HG02938 (cell line): ENCODE measurements at regions not wholly inside any gene's neighbourhood (a gene's known extent, or its start where the extent isn't known, plus 50 kb on each side); places are given as distances from the start of the nearest gene placed in this dataset.
"Not testable (repeated sequence)": the region's sequence is repeated elsewhere in the genome, so short reads cannot be mapped to it uniquely, and the experiment has no call there.

ENCODE experiments used
- ATAC-seq: cut with Tn5 transposase; IDR thresholded peaks from one replicate; pipeline ENCODE4 v1.9.1; 2021; ENCODE audit warnings: mild to moderate bottlenecking, moderate library complexity; ENCODE audit not compliant: unreplicated experiment

- ATAC-seq = not testable (repeated sequence)
Observed at GRCh38 chr11:92465410-92465809, 240.8 kb downstream of the FAT3 start.

- no peak for ATAC-seq
Observed at GRCh38 chr11:92473736-92474135, 249.1 kb downstream of the FAT3 start.

GRCh38 chr11:92475316-92475715 lies 250.7 kb downstream of the FAT3 start:
- no peak for ATAC-seq

GRCh38 chr11:92475819-92476218 lies 251.2 kb downstream of the FAT3 start:
- no peak for ATAC-seq

- no peak for ATAC-seq
Observed at GRCh38 chr11:92477686-92478085, 253.1 kb downstream of the FAT3 start.

- ATAC-seq = no peak
Observed at GRCh38 chr11:92480499-92480898, 255.9 kb downstream of the FAT3 start.

- no peak for ATAC-seq
Observed at GRCh38 chr11:92482492-92483060, 258.0 kb downstream of the FAT3 start.

GRCh38 chr11:92484570-92484969 lies 260.0 kb downstream of the FAT3 start:
- no peak for ATAC-seq

- ATAC-seq = no peak
Observed at GRCh38 chr11:92489826-92490399, 265.3 kb downstream of the FAT3 start.

GRCh38 chr11:92492372-92492771 lies 267.8 kb downstream of the FAT3 start:
- ATAC-seq = no peak

- no peak for ATAC-seq
Observed at GRCh38 chr11:92495107-92495793, 270.6 kb downstream of the FAT3 start.

- no peak for ATAC-seq
Observed at GRCh38 chr11:92500453-92500852, 275.8 kb downstream of the FAT3 start.

GRCh38 chr11:92501066-92501739 lies 276.6 kb downstream of the FAT3 start:
- no peak for ATAC-seq

- no peak for ATAC-seq
Observed at GRCh38 chr11:92504004-92504403, 279.4 kb downstream of the FAT3 start.

- no peak for ATAC-seq
Observed at GRCh38 chr11:92504534-92504933, 279.9 kb downstream of the FAT3 start.

GRCh38 chr11:92505689-92506088 lies 281.1 kb downstream of the FAT3 start:
- no peak for ATAC-seq

GRCh38 chr11:92506809-92507336 lies 282.3 kb downstream of the FAT3 start:
- no peak for ATAC-seq

GRCh38 chr11:92510591-92510990 lies 286.0 kb downstream of the FAT3 start:
- ATAC-seq = no peak

GRCh38 chr11:92511522-92512203 lies 287.0 kb downstream of the FAT3 start:
- no peak for ATAC-seq

GRCh38 chr11:92512204-92512569 lies 287.6 kb downstream of the FAT3 start:
- no peak for ATAC-seq

GRCh38 chr11:92523611-92524010 lies 299.0 kb downstream of the FAT3 start:
- no peak for ATAC-seq
